OCI-LY7 (cell line): ENCODE measurements at regions not wholly inside any gene's neighbourhood (a gene's known extent, or its start where the extent isn't known, plus 50 kb on each side); places are given as distances from the start of the nearest gene placed in this dataset.

Experiments used
- CTCF ChIP-seq: fragments of 200-600 bp; sonication (generic); conservative IDR thresholded peaks from 2 replicates; pipeline ENCODE4 v1.5.1; 2014; ENCODE audit warnings: mild to moderate bottlenecking, antibody characterized with exemption, low read length, moderate library complexity, mixed read lengths
- EZH2phosphoT487 ChIP-seq: fragments of 200-600 bp; sonication (generic); IDR thresholded peaks from 2 replicates; pipeline ENCODE4 v1.6.1; 2018; ENCODE audit warnings: low read depth, borderline replicate concordance, mild to moderate bottlenecking, mixed run types, antibody characterized with exemption, low read length, moderate library complexity, mixed read lengths

- no peak for TF ChIP-seq CTCF
- no peak for TF ChIP-seq EZH2phosphoT487
These were observed 411.7 kb upstream of the ITGA1 start for GRCh38 chr5:52375969-52376368.
